Fibroblast of lung (primary cell): ENCODE measurements at regions not wholly inside any gene's neighbourhood (a gene's known extent, or its start where the extent isn't known, plus 50 kb on each side); places are given as distances from the start of the nearest gene placed in this dataset.

Experiments
- EZH2 ChIP-seq: IDR thresholded peaks from 2 replicates; pipeline ENCODE4 v1.5.1; 2012; ENCODE audit warnings: low read length, control low read depth, mild to moderate bottlenecking; ENCODE audit errors: missing control alignments
- TF ChIP-seq, protein P1 (sequence below), 2 donors: IDR thresholded peaks in 1 of 2; conservative IDR thresholded peaks in 1 of 2; 1 replicate in 1 of 2; 2 replicates in 1 of 2; pipeline ENCODE4 v1.5.1; 2011 to 2012; ENCODE audit warnings: low read length in 2 of 2, control low read depth in 1 of 2, inconsistent platforms in 1 of 2, low read depth in 1 of 2, mild to moderate bottlenecking in 1 of 2

DNA sequence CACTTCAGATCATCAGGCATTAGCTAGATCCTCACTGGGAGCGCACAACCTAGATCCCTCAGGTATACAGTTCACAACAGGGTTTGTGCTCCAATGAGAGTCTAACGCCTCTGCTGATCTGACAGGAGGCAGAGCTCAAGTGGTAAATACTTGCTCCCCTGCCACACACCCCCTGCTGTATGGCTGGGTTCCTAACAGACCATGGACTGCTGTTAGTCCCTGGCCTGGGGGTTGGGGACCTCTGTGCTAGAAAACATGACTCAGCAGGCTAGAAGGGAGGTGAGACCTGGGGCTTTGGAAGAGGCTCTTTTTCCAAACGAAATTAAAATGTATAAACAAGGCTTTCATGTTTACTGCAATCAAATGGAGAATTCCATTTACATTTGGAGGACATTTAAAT, 691.1 kb downstream of the FLRT2 start:
- no peak for TF ChIP-seq EZH2
- TF ChIP-seq, protein P1, sequence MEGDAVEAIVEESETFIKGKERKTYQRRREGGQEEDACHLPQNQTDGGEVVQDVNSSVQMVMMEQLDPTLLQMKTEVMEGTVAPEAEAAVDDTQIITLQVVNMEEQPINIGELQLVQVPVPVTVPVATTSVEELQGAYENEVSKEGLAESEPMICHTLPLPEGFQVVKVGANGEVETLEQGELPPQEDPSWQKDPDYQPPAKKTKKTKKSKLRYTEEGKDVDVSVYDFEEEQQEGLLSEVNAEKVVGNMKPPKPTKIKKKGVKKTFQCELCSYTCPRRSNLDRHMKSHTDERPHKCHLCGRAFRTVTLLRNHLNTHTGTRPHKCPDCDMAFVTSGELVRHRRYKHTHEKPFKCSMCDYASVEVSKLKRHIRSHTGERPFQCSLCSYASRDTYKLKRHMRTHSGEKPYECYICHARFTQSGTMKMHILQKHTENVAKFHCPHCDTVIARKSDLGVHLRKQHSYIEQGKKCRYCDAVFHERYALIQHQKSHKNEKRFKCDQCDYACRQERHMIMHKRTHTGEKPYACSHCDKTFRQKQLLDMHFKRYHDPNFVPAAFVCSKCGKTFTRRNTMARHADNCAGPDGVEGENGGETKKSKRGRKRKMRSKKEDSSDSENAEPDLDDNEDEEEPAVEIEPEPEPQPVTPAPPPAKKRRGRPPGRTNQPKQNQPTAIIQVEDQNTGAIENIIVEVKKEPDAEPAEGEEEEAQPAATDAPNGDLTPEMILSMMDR (conservative IDR thresholded peaks at IDR 0.05 in 1 of 2, IDR thresholded peaks at IDR 0.05 in 1 of 2; ENCODE audit: low read depth in 1 of 2, low read length in 2 of 2) = no peak
